ENCODE measurements at regions not wholly inside any gene's neighbourhood (a gene's known extent, or its start where the extent isn't known, plus 50 kb on each side); places are given as distances from the start of the nearest gene placed in this dataset.

- Mint-ChIP-seq H3K27me3 (ENCODE audit: unreplicated experiment) (peaks cover 2% of the 10 kb centered on the region), H3K36me3 (ENCODE audit: low read depth, unreplicated experiment) (no peaks in the 10 kb centered on the region), H3K4me1 (ENCODE audit: unreplicated experiment) (no peaks in the 10 kb centered on the region), H3K4me3 (ENCODE audit: unreplicated experiment) (no peak overlapping the region), H3K9me3 (ENCODE audit: unreplicated experiment) (no peaks in the 10 kb centered on the region), H3K27ac (ENCODE audit: unreplicated experiment) (no peak overlapping the region)
- TF ChIP-seq, protein P1, sequence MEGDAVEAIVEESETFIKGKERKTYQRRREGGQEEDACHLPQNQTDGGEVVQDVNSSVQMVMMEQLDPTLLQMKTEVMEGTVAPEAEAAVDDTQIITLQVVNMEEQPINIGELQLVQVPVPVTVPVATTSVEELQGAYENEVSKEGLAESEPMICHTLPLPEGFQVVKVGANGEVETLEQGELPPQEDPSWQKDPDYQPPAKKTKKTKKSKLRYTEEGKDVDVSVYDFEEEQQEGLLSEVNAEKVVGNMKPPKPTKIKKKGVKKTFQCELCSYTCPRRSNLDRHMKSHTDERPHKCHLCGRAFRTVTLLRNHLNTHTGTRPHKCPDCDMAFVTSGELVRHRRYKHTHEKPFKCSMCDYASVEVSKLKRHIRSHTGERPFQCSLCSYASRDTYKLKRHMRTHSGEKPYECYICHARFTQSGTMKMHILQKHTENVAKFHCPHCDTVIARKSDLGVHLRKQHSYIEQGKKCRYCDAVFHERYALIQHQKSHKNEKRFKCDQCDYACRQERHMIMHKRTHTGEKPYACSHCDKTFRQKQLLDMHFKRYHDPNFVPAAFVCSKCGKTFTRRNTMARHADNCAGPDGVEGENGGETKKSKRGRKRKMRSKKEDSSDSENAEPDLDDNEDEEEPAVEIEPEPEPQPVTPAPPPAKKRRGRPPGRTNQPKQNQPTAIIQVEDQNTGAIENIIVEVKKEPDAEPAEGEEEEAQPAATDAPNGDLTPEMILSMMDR (IDR thresholded peaks at IDR 0.05; ENCODE audit: unreplicated experiment) = no peak
- DNase-seq (ENCODE audit: low spot score) = no peak
Observed at GRCh38 chr1:55699228-55699627, 484.1 kb upstream of the USP24 start.

GRCh38 chr1:55697997-55698535 lies 482.9 kb upstream of the USP24 start:
- Mint-ChIP-seq H3K9me3 (ENCODE audit: unreplicated experiment) (no peaks in the 10 kb centered on the region), H3K27ac (ENCODE audit: unreplicated experiment) (no peak overlapping the region), H3K36me3 (ENCODE audit: low read depth, unreplicated experiment) (no peaks in the 10 kb centered on the region), H3K27me3 (ENCODE audit: unreplicated experiment) (peaks cover 1% of the 10 kb centered on the region), H3K4me3 (ENCODE audit: unreplicated experiment) (no peak overlapping the region), H3K4me1 (ENCODE audit: unreplicated experiment) (no peaks in the 10 kb centered on the region)
- TF ChIP-seq, protein P1 (IDR thresholded peaks at IDR 0.05; ENCODE audit: unreplicated experiment) = no peak
- DNase-seq (ENCODE audit: low spot score) = no peak

DNA sequence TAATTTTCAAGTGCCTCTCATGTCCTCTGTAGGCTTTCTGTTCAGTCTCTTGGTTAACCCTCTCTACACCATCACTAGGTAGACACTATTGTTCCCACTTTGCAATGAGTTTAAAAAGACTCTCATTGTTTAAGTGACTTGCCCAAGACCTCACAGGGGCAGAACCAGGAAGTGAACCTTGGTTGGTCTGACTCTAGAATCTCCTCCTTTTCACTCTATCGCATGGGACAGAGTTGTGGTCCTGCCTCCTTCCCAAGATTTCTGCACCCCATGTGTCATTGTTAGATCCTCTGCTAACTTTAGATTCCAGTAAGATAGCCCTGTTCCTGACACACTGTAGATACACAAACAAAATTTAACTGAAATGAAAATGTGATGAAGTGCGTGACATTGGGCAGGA lies 481.7 kb upstream of the USP24 start:
- Mint-ChIP-seq H3K4me3 (ENCODE audit: unreplicated experiment) (no peak overlapping the region), H3K27me3 (ENCODE audit: unreplicated experiment) (no peaks in the 10 kb centered on the region), H3K9me3 (ENCODE audit: unreplicated experiment) (no peaks in the 10 kb centered on the region), H3K27ac (ENCODE audit: unreplicated experiment) (no peak overlapping the region), H3K36me3 (ENCODE audit: low read depth, unreplicated experiment) (no peaks in the 10 kb centered on the region), H3K4me1 (ENCODE audit: unreplicated experiment) (no peaks in the 10 kb centered on the region)
- TF ChIP-seq, protein P1 (IDR thresholded peaks at IDR 0.05; ENCODE audit: unreplicated experiment) = no peak
- DNase-seq (ENCODE audit: low spot score) = no peak

DNA sequence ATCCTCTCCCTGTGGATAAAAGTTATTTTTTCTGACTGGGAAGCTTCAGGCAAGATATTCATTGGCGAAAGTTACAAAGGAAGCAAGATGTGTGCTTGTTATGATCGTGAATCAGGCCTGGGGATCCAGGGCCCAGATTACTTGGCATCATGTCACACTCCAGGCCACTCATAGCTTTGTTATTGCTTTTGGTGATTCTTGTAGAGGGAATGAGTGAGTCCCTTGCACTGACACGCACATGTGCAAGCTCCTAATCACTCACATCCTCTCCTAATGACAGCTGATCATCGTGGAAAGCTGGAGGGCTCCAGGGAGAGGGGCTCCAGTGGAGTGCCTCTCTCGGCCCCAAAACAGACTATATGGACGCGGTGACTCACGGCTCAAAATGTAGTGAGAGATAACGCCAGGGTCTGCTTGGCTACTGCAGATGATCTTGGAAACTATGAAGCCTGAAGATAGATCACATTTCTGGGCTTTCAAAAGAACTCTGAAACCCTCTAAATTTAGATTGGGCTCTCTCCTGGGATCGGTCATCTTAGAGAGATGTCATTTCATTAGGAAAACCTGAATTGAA lies 481.1 kb upstream of the USP24 start:
- Mint-ChIP-seq H3K27ac (ENCODE audit: unreplicated experiment) (no peak overlapping the region), H3K4me3 (ENCODE audit: unreplicated experiment) (no peak overlapping the region), H3K36me3 (ENCODE audit: low read depth, unreplicated experiment) (no peaks in the 10 kb centered on the region), H3K4me1 (ENCODE audit: unreplicated experiment) (no peaks in the 10 kb centered on the region), H3K27me3 (ENCODE audit: unreplicated experiment) (no peaks in the 10 kb centered on the region), H3K9me3 (ENCODE audit: unreplicated experiment) (no peaks in the 10 kb centered on the region)
- TF ChIP-seq, protein P1 (IDR thresholded peaks at IDR 0.05; ENCODE audit: unreplicated experiment) = no peak
- no peak for DNase-seq (ENCODE audit: low spot score)

DNA sequence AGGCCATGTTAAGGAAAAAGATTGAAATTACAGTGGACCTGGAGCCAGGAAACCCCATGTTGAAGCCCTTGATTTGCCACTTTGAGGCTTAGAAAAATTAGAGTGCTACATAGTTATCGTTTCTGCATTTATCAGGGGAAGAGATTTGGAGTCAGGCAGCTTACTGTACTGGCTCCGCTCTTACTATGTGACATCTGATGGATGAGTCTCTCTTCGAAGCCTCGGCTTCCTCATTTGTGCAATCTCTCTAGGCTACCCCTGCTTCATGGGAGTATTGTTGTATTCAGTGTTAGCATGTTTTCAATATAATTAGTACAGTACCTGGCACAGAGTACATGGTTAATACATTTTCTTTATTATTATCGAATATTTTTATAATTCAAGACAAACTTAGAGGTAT lies 480.4 kb upstream of the USP24 start:
- Mint-ChIP-seq H3K4me1 (ENCODE audit: unreplicated experiment) (no peaks in the 10 kb centered on the region), H3K27me3 (ENCODE audit: unreplicated experiment) (peaks cover 1% of the 10 kb centered on the region), H3K9me3 (ENCODE audit: unreplicated experiment) (no peaks in the 10 kb centered on the region), H3K36me3 (ENCODE audit: low read depth, unreplicated experiment) (no peaks in the 10 kb centered on the region), H3K4me3 (ENCODE audit: unreplicated experiment) (no peak overlapping the region), H3K27ac (ENCODE audit: unreplicated experiment) (no peak overlapping the region)
- DNase-seq (ENCODE audit: low spot score) = no peak
- TF ChIP-seq, protein P1 (IDR thresholded peaks at IDR 0.05; ENCODE audit: unreplicated experiment) = no peak

Measured in endothelial cell (in vitro differentiated cells).